Sciatic nerve (tissue), 2 donors: ENCODE measurements at regions not wholly inside any gene's neighbourhood (a gene's known extent, or its start where the extent isn't known, plus 50 kb on each side); places are given as distances from the start of the nearest gene placed in this dataset.
"Not testable (repeated sequence)": the region's sequence is repeated elsewhere in the genome, so short reads cannot be mapped to it uniquely, and the experiment has no call there.

Experiments
- ATAC-seq: fragments of 200-7000 bp; cut with Tn5 transposase; one replicate; pipeline ENCODE4 v1.9.1; 2020; ENCODE audit warnings: mild to moderate bottlenecking, moderate library complexity
- DNase-seq: peaks from one replicate; pipeline ENCODE4 v3.0.0-alpha.2; 2020; ENCODE audit warnings: low spot score
- intact Hi-C: fragments of 100-400 bp; cut with DNase I; formaldehyde crosslinking; loops from one replicate; pipeline ENCODE4 v1.14.2; 2022
- donor health status: DM: no; HTN: no; CAD: no.
- donor health status: DM: no; HTN: no; CAD: no.

GRCh38 chr5:82605441-82605973 is 327.4 kb upstream of the RPS23 start:
- no peak for DNase-seq
- intact Hi-C loops = no loop called here
- ATAC-seq = peak; percentile 24

GRCh38 chr5:82603033-82603987 is 325.2 kb upstream of the RPS23 start:
- DNase-seq = no peak
- ATAC-seq = no peak
- intact Hi-C loops = no loop called here

GRCh38 chr5:82601861-82602260 is 323.7 kb upstream of the RPS23 start:
- ATAC-seq (no peak), DNase-seq (no peak)
- intact Hi-C loops = no loop called here

DNA sequence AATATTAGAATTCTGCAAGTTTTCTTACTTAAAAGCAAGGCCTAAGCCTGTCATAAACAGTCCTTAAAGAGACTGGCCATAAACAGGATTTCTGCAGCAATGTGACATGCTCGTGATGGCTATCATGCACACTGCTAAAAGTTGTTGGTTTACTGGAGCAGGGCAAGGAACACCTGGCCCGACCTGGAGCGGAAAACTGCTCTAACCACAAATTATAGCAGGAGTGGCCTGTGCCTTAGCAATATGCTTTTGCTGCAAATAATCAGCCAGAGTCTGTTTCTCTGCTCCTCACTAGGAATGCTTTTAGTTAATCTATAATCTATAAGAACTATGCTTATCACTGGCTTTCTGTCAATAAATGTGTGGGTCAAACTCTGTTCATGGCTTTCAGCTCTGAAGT is 322.9 kb upstream of the RPS23 start:
- DNase-seq = no peak
- no peak for ATAC-seq
- intact Hi-C loops = no loop called here

DNA sequence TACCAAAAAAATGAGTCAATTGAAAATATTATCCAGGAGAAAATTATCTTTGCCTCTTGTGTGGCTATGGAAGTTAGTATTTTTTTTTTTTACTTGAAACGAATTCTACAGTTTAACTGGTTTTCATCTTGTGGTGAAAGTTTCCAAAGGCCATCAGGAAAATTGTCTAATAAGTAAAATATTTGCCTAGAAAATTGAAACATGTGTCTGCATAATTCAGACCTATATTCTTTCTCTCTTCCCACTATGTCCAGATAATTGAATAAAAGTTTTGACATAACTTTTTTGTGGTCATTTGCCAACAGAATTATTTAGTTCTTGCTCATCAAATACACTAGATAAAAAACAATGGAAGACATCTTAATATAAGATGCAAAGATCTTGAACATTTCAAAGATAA is 321.5 kb upstream of the RPS23 start:
- no peak for ATAC-seq
- intact Hi-C loops = no loop called here
- DNase-seq = no peak

- DNase-seq (no peak), ATAC-seq (no peak)
- intact Hi-C loops = no loop called here
Observed at GRCh38 chr5:82599030-82599429, 320.9 kb upstream of the RPS23 start.

GRCh38 chr5:82597437-82597836 is 319.3 kb upstream of the RPS23 start:
- ATAC-seq (no peak), DNase-seq (no peak)
- intact Hi-C loops = no loop called here

GRCh38 chr5:82596451-82596850 is 318.3 kb upstream of the RPS23 start:
- no peak for ATAC-seq
- intact Hi-C loops = loop anchor here (1.0 kb wide), 1 partner anchor 28 kb away; no protein-coding TSS in a partner anchor
- DNase-seq = no peak

GRCh38 chr5:82595113-82595512 is 317.0 kb upstream of the RPS23 start:
- intact Hi-C loops = no loop called here
- ATAC-seq (no peak), DNase-seq (no peak)

GRCh38 chr5:82594097-82594496 is 315.9 kb upstream of the RPS23 start:
- DNase-seq (no peak), ATAC-seq (no peak)
- intact Hi-C loops = no loop called here

DNA sequence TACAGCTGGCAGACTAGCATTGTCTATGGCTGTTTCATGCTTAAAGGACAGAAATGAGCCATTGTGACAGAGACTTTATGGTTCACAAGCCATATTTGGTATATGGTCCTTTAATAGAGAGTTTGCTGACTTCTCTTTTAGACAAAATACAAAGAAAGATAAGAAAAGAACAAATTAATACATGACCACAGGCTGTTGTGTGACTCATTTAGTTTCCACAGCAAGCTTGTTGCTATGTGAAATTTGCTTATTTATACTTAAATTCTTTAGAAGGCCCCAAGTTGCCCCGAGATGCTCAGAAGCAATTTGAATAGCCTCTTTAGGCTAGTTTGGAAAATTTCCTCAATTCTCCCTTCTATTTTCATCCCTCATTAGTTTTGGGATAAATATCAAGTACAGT is 315.3 kb upstream of the RPS23 start:
- no peak for DNase-seq
- intact Hi-C loops = no loop called here
- no peak for ATAC-seq

GRCh38 chr5:82591021-82591515 is 312.9 kb upstream of the RPS23 start:
- ATAC-seq (no peak), DNase-seq (no peak)
- intact Hi-C loops = no loop called here

DNA sequence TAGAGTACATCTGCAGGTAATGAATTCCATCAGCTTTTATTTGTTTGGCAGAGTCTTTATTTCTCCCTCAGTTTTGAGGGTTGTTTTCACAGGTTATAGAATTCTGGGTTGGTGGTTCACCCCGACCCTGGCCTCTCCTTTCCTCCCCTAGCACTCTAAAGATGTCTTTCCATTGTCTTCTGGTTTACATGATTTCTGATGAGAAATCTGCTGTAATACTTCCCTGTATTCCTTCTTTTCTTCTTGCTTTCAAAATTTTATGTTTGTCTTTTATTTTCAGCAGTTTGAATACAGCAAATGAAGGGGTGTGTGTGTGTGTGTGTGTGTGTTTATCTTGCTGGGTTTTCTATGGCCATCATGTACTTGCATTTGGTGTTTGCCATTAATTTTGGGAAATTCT is 312.0 kb upstream of the RPS23 start:
- ATAC-seq = no peak
- intact Hi-C loops = no loop called here

GRCh38 chr5:82586661-82587310 is 308.6 kb upstream of the RPS23 start:
- no peak for DNase-seq
- ATAC-seq = no peak
- intact Hi-C loops = no loop called here

More for the DNA sequence above, 312.0 kb upstream of the RPS23 start:
- no peak for DNase-seq

GRCh38 chr5:82586181-82586580 is 308.0 kb upstream of the RPS23 start:
- DNase-seq (no peak), ATAC-seq (no peak)
- intact Hi-C loops = no loop called here

GRCh38 chr5:82584631-82585030 is 306.5 kb upstream of the RPS23 start:
- no peak for DNase-seq
- ATAC-seq = peak; percentile 24

GRCh38 chr5:82583331-82583730 is 305.2 kb upstream of the RPS23 start:
- intact Hi-C loops, DNase-seq: not testable (repeated sequence)

More at GRCh38 chr5:82584631-82585030, 306.5 kb upstream of the RPS23 start:
- intact Hi-C loops = no loop called here

GRCh38 chr5:82564963-82565362 is 286.8 kb upstream of the RPS23 start:
- DNase-seq (no peak), ATAC-seq (no peak)
- intact Hi-C loops = no loop called here

More at GRCh38 chr5:82583331-82583730, 305.2 kb upstream of the RPS23 start:
- not testable (repeated sequence) for ATAC-seq

DNA sequence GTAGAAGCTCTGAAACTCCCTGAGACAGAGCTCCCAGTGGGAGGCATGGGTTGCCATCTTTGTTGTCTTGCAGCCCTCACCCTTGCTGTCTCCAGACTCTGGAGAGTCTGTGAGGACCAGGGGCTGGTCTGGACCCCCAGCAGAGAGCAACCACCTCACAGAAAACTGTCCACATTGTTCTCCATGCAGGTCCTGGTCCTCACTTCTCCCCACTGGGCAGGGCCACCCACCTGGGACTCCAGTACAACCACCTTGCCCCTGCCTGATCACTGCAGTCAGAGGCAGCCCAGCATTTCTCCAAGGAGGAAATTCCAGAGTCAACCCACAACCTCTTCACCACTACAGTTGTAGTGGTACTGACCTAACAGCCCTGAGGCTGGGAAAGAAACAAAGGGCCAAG is 285.6 kb upstream of the RPS23 start:
- no peak for ATAC-seq
- intact Hi-C loops = no loop called here
- DNase-seq = no peak

DNA sequence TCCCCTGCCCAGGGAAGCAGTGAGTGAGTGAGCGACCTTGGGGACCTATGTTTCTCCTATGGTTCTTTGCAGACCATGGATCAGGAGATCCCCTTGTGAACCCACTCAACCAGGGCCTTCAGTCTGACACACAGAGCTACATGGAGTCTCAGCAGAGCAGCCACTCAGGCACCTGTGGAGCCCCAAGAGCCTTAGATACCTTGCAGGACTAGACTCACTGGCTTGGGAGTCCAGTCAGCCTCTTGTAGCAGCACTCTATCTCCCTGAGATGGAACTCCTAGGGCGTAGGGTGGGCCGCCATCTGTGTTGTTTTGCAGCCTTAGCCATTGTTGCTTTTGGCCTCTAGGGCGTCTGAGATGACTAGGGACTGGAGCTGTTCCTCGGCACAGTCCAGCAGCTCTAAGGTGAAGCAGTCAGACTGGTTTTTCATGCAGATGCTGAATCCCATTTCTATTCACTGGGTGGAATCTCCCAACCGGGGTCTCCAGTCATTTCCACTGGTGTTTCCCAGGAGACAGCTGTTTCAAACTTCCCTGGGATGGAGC is 284.6 kb upstream of the RPS23 start:
- DNase-seq (no peak), ATAC-seq (no peak)
- intact Hi-C loops = no loop called here
